GM06990 (cell line): ENCODE measurements at regions not wholly inside any gene's neighbourhood (a gene's known extent, or its start where the extent isn't known, plus 50 kb on each side); places are given as distances from the start of the nearest gene placed in this dataset.
"Not testable (repeated sequence)": the region's sequence is repeated elsewhere in the genome, so short reads cannot be mapped to it uniquely, and the experiment has no call there.

Experiments
- DNase-seq: peaks from one replicate; pipeline ENCODE4 v3.0.0-alpha.2; 2011; ENCODE audit not compliant: insufficient read length; ENCODE audit errors: extremely low read depth
- H3K27me3 ChIP-seq: replicated peaks from 2 replicates; pipeline ENCODE4 v1.6.0; 2011; ENCODE audit warnings: low read length; ENCODE audit not compliant: control insufficient read depth, insufficient read depth
- H3K36me3 ChIP-seq: 2 replicates; pipeline ENCODE4 v1.5.1; 2011; ENCODE audit warnings: low read length; ENCODE audit not compliant: control insufficient read depth, insufficient read depth
- H3K4me3 ChIP-seq: replicated peaks from 2 replicates; pipeline ENCODE4 v1.5.1; 2011; ENCODE audit warnings: low read depth, mild to moderate bottlenecking, control low read depth, low read length
- CTCF ChIP-seq: IDR thresholded peaks from 2 replicates; pipeline ENCODE4 v1.5.1; 2011; ENCODE audit warnings: low read length, control low read depth, mild to moderate bottlenecking, inconsistent platforms; ENCODE audit not compliant: insufficient read depth, poor library complexity, severe bottlenecking

- H3K27me3 ChIP-seq: no peaks in the 10 kb centered on the region
- no peak for TF ChIP-seq CTCF
- no peak overlapping the region for H3K4me3 ChIP-seq
- H3K36me3 ChIP-seq: no peaks in the 10 kb centered on the region
- no peak for DNase-seq
Observed at GRCh38 chr6:140002396-140003022, 628.1 kb upstream of the CITED2 start.

DNA sequence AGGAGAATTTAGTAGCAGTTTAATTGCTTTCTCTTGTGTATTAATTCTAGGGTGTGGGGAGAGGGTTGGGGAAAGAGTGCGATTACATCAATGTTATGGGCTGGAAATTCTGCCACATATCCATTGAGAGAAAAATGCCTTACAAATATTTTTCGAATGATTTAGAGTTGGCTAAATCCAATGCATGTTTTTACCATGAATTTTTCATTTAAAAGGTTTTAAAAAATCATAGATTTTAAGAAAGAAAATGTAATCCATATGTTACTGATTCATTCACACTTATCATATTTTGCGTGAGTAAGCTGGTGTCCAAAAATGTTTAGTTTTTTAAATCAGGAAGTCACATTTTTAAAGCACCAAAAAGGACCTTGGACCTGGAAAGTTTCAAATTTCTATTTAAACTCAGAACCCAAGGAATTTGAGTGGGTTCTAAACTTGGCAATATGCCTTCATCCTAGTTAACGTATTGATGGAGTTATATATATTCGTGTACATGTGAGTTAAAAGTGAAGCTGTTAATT lies 627.4 kb upstream of the CITED2 start:
- TF ChIP-seq CTCF: no peak
- no peak overlapping the region for H3K4me3 ChIP-seq

DNA sequence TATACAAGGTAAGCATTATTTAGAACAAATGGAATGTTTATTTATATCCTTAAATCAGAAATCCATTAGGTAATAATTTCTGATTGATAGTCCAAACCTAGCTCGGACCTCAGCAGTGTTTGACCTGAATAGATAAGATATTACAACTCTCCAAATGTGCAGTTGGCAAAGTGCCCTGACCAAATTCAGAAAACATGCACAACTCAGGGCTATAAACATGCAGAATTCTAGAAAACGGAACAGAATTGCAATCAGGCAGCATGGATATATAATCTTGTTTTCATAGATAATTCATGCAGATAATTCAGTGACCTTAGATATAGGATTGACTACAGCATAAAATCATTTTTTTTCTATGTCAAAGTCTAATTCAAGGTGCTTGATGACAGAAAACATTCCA lies 626.6 kb upstream of the CITED2 start:
- TF ChIP-seq CTCF: no peak

More for the DNA sequence above, 627.4 kb upstream of the CITED2 start:
- no peaks in the 10 kb centered on the region for H3K36me3 ChIP-seq
- DNase-seq: no peak
- H3K27me3 ChIP-seq: no peaks in the 10 kb centered on the region

DNA sequence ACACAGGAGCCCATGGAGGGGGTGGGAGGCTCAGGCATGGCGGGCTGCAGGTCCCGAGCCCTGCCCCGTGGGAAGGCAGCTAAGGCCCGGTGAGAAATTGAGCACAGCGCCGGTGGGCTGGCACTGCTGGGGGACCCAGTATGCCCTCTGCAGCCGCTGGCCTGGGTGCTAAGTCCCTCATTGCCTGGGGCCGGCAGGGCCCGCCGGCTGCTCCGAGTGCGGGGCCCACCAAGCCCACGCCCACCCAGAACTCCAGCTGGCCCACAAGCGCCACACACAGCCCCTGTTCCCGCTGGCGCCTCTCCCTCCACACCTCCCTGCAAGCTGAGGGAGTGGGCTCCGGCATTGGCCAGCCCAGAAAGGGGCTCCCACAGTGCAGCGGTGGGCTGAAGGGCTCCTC lies 625.2 kb upstream of the CITED2 start:
- H3K36me3 ChIP-seq, H3K27me3 ChIP-seq, H3K4me3 ChIP-seq, DNase-seq: not testable (repeated sequence)

More for the DNA sequence above, 626.6 kb upstream of the CITED2 start:
- Histone ChIP-seq H3K27me3 (no peaks in the 10 kb centered on the region), H3K4me3 (no peak overlapping the region), H3K36me3 (no peaks in the 10 kb centered on the region)
- DNase-seq: no peak

DNA sequence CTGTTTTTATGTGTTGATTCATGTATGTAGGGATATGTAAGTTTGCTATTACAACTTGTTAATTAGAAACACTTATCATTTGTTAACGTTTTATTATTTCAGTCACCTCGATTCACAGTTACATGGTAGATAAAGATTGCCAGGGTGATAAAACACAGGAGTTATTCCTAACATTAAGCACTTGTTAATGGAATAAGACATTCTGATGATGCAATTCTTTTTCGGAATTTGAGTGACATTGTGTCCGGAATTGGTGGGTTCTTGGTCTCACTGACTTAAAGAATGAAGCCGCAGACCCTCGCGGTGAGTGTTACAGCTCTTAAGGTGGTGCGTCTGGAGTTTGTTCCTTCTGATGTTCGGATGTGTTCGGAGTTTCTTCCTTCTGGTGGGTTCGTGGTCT lies 624.0 kb upstream of the CITED2 start:
- not testable (repeated sequence) for H3K36me3 ChIP-seq, DNase-seq, H3K4me3 ChIP-seq, H3K27me3 ChIP-seq

GRCh38 chr6:139996253-139996834 lies 621.9 kb upstream of the CITED2 start:
- TF ChIP-seq CTCF: peak; percentile 5
- no peak for DNase-seq
- no peaks in the 10 kb centered on the region for H3K27me3 ChIP-seq
- H3K36me3 ChIP-seq: no peaks in the 10 kb centered on the region
- H3K4me3 ChIP-seq: no peak overlapping the region
